Lung (tissue), 11 donors: ENCODE measurements at regions not wholly inside any gene's neighbourhood (a gene's known extent, or its start where the extent isn't known, plus 50 kb on each side); places are given as distances from the start of the nearest gene placed in this dataset.
"Not testable (repeated sequence)": the region's sequence is repeated elsewhere in the genome, so short reads cannot be mapped to it uniquely, and the experiment has no call there.

Experiments used
- ATAC-seq: fragments of 200-7000 bp; cut with Tn5 transposase; one replicate; pipeline ENCODE4 v1.9.1; 2020; ENCODE audit warnings: moderate number of reproducible peaks; ENCODE audit not compliant: insufficient read depth, low FRiP score
- DNase-seq, 3 donors: peaks; one replicate each; pipeline ENCODE4 v3.0.0-alpha.2; 2013 to 2017
- H3K27ac ChIP-seq, 2 donors: one replicate each; pipeline ENCODE4 v1.5.1; 2013; ENCODE audit warnings: mild to moderate bottlenecking in 2 of 2, moderate library complexity in 2 of 2, control low read depth in 1 of 2, inconsistent platforms in 1 of 2, low read depth in 1 of 2, low read length in 1 of 2
- H3K27me3 ChIP-seq, 3 donors: one replicate each; pipeline ENCODE4 v1.5.1; 2013; ENCODE audit warnings: low read length in 2 of 3; ENCODE audit not compliant: control insufficient read depth in 3 of 3, insufficient read depth in 3 of 3
- H3K36me3 ChIP-seq, 4 donors: one replicate each; pipeline ENCODE4 v1.5.1; 2013; ENCODE audit warnings: low read length in 4 of 4, mild to moderate bottlenecking in 1 of 4, moderate library complexity in 1 of 4; ENCODE audit not compliant: control insufficient read depth in 4 of 4, insufficient read depth in 4 of 4
- H3K4me1 ChIP-seq, 5 donors: one replicate each; pipeline ENCODE4 v1.5.1; 2013; ENCODE audit warnings: low read length in 5 of 5, mild to moderate bottlenecking in 2 of 5, moderate library complexity in 1 of 5; ENCODE audit not compliant: control insufficient read depth in 5 of 5, insufficient read depth in 5 of 5
- H3K4me3 ChIP-seq: one replicate; pipeline ENCODE4 v1.5.1; 2013; ENCODE audit warnings: mild to moderate bottlenecking, control low read depth, moderate library complexity
- H3K9ac ChIP-seq, 2 donors: one replicate each; pipeline ENCODE4 v1.5.1; 2013; ENCODE audit warnings: low read length in 2 of 2, control low read depth in 1 of 2; ENCODE audit not compliant: insufficient read depth in 1 of 2
- H3K9me3 ChIP-seq, 4 donors: one replicate each; pipeline ENCODE4 v1.5.1; 2013; ENCODE audit warnings: low read length in 3 of 4, mild to moderate bottlenecking in 1 of 4, moderate library complexity in 1 of 4; ENCODE audit not compliant: control insufficient read depth in 4 of 4, insufficient read depth in 3 of 4
- WGBS, 2 donors: extraction: QIAGEN DNeasy Blood & Tissue Kit; methylation state at CpG; one replicate each; pipeline ENCODE4 v1.1.7; 2013; 5-methylcytosine and 5-hydroxymethylcytosine counted together
- TF ChIP-seq, protein P1 (sequence below): IDR thresholded peaks from 2 replicates; pipeline ENCODE4 v1.5.1; 2012; ENCODE audit warnings: mild to moderate bottlenecking; ENCODE audit errors: control extremely low read depth, extremely low read depth
- donor health status: control.
- donor health status: control.
- donor health status: Bipolar disorder and iron deficiency.
- donor health status: healthy.
- donor health status: DM: yes; HTN: yes; CAD: no.

DNA sequence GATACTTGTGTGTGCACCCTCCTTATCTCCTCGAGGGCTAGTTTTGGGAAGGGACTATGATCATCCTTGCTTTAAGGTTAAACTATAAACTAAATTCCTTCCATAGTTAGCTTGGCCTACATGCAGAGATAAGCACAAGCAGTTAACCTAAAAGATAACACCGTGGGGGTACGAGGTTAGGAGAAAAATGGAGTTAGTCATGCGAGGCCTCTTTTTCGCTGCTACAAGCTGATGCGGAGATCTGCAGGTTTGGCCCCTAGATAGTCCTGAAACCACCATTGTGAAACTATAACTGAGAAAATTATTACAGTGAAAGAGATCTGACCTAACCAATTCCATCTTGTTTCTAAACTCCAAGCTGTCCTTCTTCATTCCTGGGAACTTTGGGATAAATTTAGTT, 113.7 kb upstream of the ZKSCAN2 start:
- Histone ChIP-seq H3K27ac (no peak overlapping the region), H3K9me3 (peaks cover 0 to 6% (median 0%) of the 10 kb centered on the region in 4 donors), H3K4me3 (no peak overlapping the region), H3K9ac (no peak overlapping the region), H3K27me3 (no peaks in the 10 kb centered on the region), H3K4me1 (no peaks in the 10 kb centered on the region), H3K36me3 (no peaks in the 10 kb centered on the region)
- ATAC-seq (no peak), DNase-seq (no peak)
- 65 to 80% methylated on average over 6 of the region's 6 CpGs for WGBS, 2 donors
- TF ChIP-seq, protein P1, sequence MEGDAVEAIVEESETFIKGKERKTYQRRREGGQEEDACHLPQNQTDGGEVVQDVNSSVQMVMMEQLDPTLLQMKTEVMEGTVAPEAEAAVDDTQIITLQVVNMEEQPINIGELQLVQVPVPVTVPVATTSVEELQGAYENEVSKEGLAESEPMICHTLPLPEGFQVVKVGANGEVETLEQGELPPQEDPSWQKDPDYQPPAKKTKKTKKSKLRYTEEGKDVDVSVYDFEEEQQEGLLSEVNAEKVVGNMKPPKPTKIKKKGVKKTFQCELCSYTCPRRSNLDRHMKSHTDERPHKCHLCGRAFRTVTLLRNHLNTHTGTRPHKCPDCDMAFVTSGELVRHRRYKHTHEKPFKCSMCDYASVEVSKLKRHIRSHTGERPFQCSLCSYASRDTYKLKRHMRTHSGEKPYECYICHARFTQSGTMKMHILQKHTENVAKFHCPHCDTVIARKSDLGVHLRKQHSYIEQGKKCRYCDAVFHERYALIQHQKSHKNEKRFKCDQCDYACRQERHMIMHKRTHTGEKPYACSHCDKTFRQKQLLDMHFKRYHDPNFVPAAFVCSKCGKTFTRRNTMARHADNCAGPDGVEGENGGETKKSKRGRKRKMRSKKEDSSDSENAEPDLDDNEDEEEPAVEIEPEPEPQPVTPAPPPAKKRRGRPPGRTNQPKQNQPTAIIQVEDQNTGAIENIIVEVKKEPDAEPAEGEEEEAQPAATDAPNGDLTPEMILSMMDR: no peak

GRCh38 chr16:25370541-25370940, 112.9 kb upstream of the ZKSCAN2 start:
- H3K9me3 ChIP-seq: peaks cover 0 to 6% (median 0%) of the 10 kb centered on the region in 4 donors
- 75 to 80% methylated on average over 6 of the region's 6 CpGs for WGBS, 2 donors
- H3K36me3 ChIP-seq: no peaks in the 10 kb centered on the region
- no peak overlapping the region for H3K27ac ChIP-seq
- H3K9ac ChIP-seq: no peak overlapping the region
- DNase-seq (no peak), ATAC-seq (no peak)
- H3K27me3 ChIP-seq: no peaks in the 10 kb centered on the region
- H3K4me3 ChIP-seq: no peak overlapping the region
- no peaks in the 10 kb centered on the region for H3K4me1 ChIP-seq
- TF ChIP-seq, protein P1: no peak

- no peak overlapping the region for H3K27ac ChIP-seq
- H3K36me3 ChIP-seq: no peaks in the 10 kb centered on the region
- TF ChIP-seq, protein P1: no peak
- H3K27me3 ChIP-seq: no peaks in the 10 kb centered on the region
- no peaks in the 10 kb centered on the region for H3K4me1 ChIP-seq
- DNase-seq (no peak), ATAC-seq (no peak)
- H3K9me3 ChIP-seq: peaks cover 0 to 5% (median 0%) of the 10 kb centered on the region in 4 donors
- 85 to 88% methylated on average over 8 of the region's 8 CpGs for WGBS, 2 donors
- H3K9ac ChIP-seq: no peak overlapping the region
- no peak overlapping the region for H3K4me3 ChIP-seq
Measured at GRCh38 chr16:25367773-25368524, 110.3 kb upstream of the ZKSCAN2 start.

GRCh38 chr16:25366078-25366477, 108.4 kb upstream of the ZKSCAN2 start:
- Histone ChIP-seq H3K27me3 (no peaks in the 10 kb centered on the region), H3K36me3 (no peaks in the 10 kb centered on the region), H3K4me3 (no peak overlapping the region), H3K9ac (no peak overlapping the region), H3K4me1 (no peaks in the 10 kb centered on the region), H3K27ac (no peak overlapping the region), H3K9me3 (peaks cover 0 to 5% (median 0%) of the 10 kb centered on the region in 4 donors)
- whole genome bisulfite sequencing, 2 donors: 11 to 28% methylated on average over 2 of the region's 2 CpGs
- TF ChIP-seq, protein P1: no peak
- DNase-seq: no peak
- ATAC-seq: no peak

GRCh38 chr16:25359516-25359915, 101.9 kb upstream of the ZKSCAN2 start:
- H3K27me3 ChIP-seq, H3K4me1 ChIP-seq, H3K27ac ChIP-seq, ATAC-seq, H3K9ac ChIP-seq, DNase-seq, H3K36me3 ChIP-seq, H3K9me3 ChIP-seq, H3K4me3 ChIP-seq: not testable (repeated sequence)
- 67 to 74% methylated on average over 8 of the region's 8 CpGs for WGBS, 2 donors
